GM12872 (cell line): ENCODE measurements at regions not wholly inside any gene's neighbourhood (a gene's known extent, or its start where the extent isn't known, plus 50 kb on each side); places are given as distances from the start of the nearest gene placed in this dataset.

Experiments
- TF ChIP-seq, protein P1 (sequence below): IDR thresholded peaks from 3 replicates; pipeline ENCODE4 v1.5.1; 2011; ENCODE audit warnings: low read depth, mild to moderate bottlenecking, low read length, moderate library complexity; ENCODE audit not compliant: insufficient read depth

DNA sequence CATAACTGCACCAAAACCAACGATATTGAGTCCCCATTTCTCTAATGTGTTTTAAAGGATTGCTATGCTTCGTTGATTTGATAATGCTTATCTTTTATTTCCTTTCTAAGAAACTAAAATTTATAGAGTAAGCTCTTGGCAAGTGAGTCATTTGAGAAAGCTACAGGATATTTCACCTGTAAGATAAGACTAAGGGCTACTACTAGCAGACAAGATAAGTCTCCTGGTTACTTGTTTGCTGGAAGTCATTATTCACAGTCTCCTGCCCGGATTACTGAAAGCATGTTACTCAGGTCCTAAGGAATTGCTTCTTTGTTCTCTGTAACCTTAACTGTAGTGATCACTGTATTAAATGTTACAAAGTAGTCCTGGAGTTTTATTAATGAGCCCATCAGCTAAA lies 315.9 kb upstream of the RASA1 start:
- TF ChIP-seq, protein P1, sequence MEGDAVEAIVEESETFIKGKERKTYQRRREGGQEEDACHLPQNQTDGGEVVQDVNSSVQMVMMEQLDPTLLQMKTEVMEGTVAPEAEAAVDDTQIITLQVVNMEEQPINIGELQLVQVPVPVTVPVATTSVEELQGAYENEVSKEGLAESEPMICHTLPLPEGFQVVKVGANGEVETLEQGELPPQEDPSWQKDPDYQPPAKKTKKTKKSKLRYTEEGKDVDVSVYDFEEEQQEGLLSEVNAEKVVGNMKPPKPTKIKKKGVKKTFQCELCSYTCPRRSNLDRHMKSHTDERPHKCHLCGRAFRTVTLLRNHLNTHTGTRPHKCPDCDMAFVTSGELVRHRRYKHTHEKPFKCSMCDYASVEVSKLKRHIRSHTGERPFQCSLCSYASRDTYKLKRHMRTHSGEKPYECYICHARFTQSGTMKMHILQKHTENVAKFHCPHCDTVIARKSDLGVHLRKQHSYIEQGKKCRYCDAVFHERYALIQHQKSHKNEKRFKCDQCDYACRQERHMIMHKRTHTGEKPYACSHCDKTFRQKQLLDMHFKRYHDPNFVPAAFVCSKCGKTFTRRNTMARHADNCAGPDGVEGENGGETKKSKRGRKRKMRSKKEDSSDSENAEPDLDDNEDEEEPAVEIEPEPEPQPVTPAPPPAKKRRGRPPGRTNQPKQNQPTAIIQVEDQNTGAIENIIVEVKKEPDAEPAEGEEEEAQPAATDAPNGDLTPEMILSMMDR = no peak

DNA sequence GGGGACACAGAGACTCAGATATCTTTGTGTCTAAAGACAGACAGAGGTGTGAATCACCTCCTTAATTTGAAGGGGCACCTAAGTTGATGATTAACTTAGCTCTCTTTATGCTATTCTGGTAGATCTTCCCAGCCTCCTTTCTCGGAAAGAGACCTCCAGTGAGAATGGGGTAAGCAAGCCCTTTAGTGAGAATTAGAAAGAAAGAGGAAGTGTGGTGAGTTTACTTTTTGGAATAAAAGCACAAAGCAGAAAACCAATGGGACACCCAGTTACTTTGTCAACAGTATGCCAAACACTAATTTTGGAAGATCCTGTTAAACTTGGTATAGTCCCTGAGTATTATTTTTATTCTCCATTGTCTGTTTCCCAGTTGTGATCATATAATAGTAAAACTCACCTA lies 302.8 kb upstream of the RASA1 start:
- TF ChIP-seq, protein P1 = no peak

DNA sequence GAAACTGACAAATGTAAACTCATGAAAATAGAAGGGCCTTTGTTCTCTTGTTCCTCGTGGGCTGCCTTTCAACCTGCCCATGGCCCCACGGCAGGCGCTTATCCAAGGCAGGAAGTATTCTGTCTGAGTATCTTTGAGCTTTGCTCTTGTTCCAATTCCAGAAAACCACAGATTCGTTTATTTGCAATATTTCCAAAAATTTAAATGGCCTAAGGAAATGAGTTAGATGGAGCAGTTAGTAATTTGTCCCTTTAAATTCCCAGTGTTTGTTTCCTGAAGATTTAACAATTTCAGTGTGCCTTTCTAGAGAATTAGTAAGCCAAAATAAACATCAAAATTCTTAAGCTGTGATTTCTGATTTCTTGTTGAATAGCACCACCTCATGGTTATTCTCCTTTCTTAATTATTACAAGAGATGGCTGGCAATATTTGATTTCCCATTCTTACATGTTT lies 299.4 kb upstream of the RASA1 start:
- TF ChIP-seq, protein P1 = 0 out of 3 replicates have a peak, but pooled peaks have one; percentile 3

DNA sequence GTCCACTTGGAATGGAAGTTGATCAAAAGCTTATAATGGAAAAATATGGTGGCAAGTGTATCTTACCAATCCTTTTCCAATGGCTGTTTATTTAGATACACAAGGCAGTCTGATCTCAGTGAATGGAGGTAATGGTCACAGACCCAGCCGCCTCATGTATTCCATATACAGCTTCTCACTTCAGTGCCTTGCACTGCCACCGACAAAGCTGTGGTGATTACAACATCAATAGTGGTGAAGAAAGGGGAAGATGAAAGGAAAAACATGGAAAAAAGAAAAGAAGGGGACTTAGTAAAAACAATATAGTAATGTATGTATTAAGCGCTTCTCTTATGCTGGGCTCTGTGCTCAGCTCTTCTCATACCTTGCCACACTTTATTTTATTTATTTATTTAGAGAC lies 297.3 kb upstream of the RASA1 start:
- TF ChIP-seq, protein P1 = no peak

DNA sequence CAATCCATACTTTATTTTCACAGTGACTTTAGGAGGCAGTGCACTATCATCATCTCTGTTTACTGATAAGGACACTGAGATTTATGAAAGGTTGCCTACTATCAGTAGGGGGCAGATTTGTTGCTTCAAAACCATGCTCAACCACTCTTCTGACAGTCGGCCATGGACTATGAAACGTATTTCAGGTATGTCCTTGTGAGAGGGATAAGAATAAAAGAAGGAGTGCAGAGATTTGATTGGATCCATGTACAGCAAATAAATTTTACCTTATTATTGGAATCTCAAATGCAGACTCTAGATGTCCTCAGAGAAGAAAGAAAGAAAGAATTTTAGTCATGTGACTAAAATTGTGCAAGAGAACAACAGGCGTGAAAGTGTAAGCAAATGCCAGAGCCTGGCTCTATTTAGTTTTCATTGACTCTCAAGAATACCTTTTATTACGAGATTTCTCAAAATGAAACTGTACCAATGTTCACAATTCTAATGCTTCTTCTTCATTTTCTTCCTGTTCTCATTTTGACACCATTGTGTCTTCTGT lies 296.6 kb upstream of the RASA1 start:
- TF ChIP-seq, protein P1 = peak; percentile 28; the same call in 2 of the 3 replicates

DNA sequence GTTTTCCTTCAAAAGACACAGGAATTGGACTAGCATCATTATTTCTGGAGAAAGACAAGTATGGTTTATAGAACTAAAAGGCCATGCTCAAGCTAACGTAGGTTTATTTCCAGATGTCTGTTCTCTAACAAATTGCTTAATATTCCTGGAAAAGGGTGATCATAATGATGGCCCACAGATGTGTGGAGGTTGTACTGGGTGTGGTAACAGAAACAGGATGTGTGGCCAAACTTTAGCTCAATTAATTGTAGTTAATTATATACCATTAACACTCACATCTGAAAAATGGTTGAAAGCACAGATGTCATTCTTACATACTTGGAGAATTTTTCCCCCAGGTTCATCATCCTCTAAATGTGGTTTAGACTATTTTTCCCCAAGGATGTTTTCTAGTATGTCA lies 292.7 kb upstream of the RASA1 start:
- TF ChIP-seq, protein P1 = no peak

DNA sequence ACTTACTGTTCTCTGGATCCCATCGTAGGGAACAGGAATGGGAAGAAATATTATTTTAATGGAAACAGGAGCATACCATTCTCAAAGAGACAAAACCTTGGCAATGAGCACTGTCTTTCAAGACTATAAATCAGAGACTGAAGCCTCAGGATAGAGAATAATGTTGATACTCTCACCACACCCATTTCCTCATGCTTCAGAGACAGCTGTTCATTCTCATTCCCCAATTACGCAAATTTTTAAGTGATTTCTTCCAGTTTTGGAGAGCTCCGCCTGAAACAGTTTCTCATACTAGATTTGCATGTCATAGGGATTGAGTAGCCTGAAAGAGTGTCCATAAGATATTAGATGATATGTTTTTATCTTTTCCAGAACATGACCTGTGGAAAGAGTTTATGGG lies 290.5 kb upstream of the RASA1 start:
- TF ChIP-seq, protein P1 = no peak
